Smooth muscle cell (in vitro differentiated cells): ENCODE measurements at regions not wholly inside any gene's neighbourhood (a gene's known extent, or its start where the extent isn't known, plus 50 kb on each side); places are given as distances from the start of the nearest gene placed in this dataset.

Experiments
- DNase-seq: peaks from one replicate; lab custom pipeline; 2025; ENCODE audit not compliant: unreplicated experiment; lab: John Stamatoyannopoulos, UW
- H2AFZ ChIP-seq: fragments of 200-600 bp; sonication (generic); 2 replicates; pipeline ENCODE4 v1.6.0; 2016; ENCODE audit warnings: antibody characterized with exemption, low read depth, mild to moderate bottlenecking
- H3F3A ChIP-seq: fragments of 200-600 bp; sonication (generic); 2 replicates; pipeline ENCODE4 v1.6.0; 2017; ENCODE audit warnings: antibody characterized with exemption, low read depth
- H3K27ac ChIP-seq: fragments of 200-600 bp; sonication (generic); 2 replicates; pipeline ENCODE4 v1.5.1; 2016; ENCODE audit warnings: low read depth, mild to moderate bottlenecking
- H3K27me3 ChIP-seq: fragments of 200-600 bp; sonication (generic); 2 replicates; pipeline ENCODE4 v1.6.1; 2016; ENCODE audit warnings: low read depth, mild to moderate bottlenecking
- H3K36me3 ChIP-seq: fragments of 200-600 bp; sonication (generic); 2 replicates; pipeline ENCODE4 v1.5.1; 2016; ENCODE audit warnings: low read depth
- H3K4me1 ChIP-seq: fragments of 200-600 bp; sonication (generic); 2 replicates; pipeline ENCODE4 v1.5.1; 2016; ENCODE audit warnings: low read depth
- H3K4me2 ChIP-seq: fragments of 200-600 bp; sonication (generic); 2 replicates; pipeline ENCODE4 v1.6.0; 2016; ENCODE audit warnings: mild to moderate bottlenecking
- H3K4me3 ChIP-seq: fragments of 200-600 bp; sonication (generic); 2 replicates; pipeline ENCODE4 v1.5.1; 2016; ENCODE audit warnings: mild to moderate bottlenecking
- H3K79me2 ChIP-seq: fragments of 200-600 bp; sonication (generic); 2 replicates; pipeline ENCODE4 v1.6.0; 2016; ENCODE audit warnings: low read depth, mild to moderate bottlenecking
- H3K9ac ChIP-seq: fragments of 200-600 bp; sonication (generic); 2 replicates; pipeline ENCODE4 v1.6.0; 2016; ENCODE audit warnings: low read depth
- H3K9me3 ChIP-seq: fragments of 200-600 bp; sonication (generic); replicated peaks from 2 replicates; pipeline ENCODE4 v1.5.1; 2016; ENCODE audit warnings: low read depth
- H4K20me1 ChIP-seq: fragments of 200-600 bp; sonication (generic); 2 replicates; pipeline ENCODE4 v1.6.0; 2016; ENCODE audit warnings: low read depth
- WGBS: methylation state at CpG from one replicate; pipeline ENCODE4 v1.1.7; 2016; ENCODE audit warnings: low lambda C conversion rate; 5-methylcytosine and 5-hydroxymethylcytosine counted together
- TF ChIP-seq, protein P1 (sequence below): fragments of 200-600 bp; sonication (generic); IDR thresholded peaks from 2 replicates; pipeline ENCODE4 v1.5.1; 2017; ENCODE audit warnings: borderline replicate concordance, mild to moderate bottlenecking, antibody characterized with exemption; ENCODE audit not compliant: insufficient read depth, poor library complexity, severe bottlenecking

DNA sequence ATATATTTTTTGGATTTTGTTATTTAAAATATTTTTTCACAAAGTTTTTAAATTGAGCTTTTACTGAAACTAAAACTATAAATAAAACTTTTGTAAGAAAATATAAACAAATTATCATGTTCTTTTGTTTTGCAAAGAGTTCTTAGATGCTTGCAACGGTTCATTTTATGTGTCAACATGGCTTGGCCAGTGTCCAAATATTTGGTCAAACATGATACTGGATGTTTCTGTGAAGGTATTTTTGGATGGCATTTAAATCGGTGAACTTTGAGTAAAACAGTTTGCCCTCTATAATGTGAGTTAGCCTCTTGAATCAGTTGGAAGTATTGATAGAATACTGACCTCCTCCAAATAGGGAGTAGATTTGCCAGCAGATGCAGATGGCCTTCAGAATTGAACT, 612.6 kb upstream of the NECTIN3 start:
- no peaks in the 10 kb centered on the region for H3K36me3 ChIP-seq
- H3K4me3 ChIP-seq = no peak overlapping the region
- no peak overlapping the region for H3K27ac ChIP-seq
- H3K79me2 ChIP-seq = no peaks in the 10 kb centered on the region
- H3K4me2 ChIP-seq = no peak overlapping the region
- no peaks in the 10 kb centered on the region for H3F3A ChIP-seq
- H3K9ac ChIP-seq = no peak overlapping the region
- no peaks in the 10 kb centered on the region for H3K27me3 ChIP-seq
- H4K20me1 ChIP-seq = no peaks in the 10 kb centered on the region
- H3K4me1 ChIP-seq = no peaks in the 10 kb centered on the region
- H2AFZ ChIP-seq = no peak overlapping the region
- 84% methylated on average over 2 of the region's 2 CpGs for WGBS
- no peak for DNase-seq
- TF ChIP-seq, protein P1, sequence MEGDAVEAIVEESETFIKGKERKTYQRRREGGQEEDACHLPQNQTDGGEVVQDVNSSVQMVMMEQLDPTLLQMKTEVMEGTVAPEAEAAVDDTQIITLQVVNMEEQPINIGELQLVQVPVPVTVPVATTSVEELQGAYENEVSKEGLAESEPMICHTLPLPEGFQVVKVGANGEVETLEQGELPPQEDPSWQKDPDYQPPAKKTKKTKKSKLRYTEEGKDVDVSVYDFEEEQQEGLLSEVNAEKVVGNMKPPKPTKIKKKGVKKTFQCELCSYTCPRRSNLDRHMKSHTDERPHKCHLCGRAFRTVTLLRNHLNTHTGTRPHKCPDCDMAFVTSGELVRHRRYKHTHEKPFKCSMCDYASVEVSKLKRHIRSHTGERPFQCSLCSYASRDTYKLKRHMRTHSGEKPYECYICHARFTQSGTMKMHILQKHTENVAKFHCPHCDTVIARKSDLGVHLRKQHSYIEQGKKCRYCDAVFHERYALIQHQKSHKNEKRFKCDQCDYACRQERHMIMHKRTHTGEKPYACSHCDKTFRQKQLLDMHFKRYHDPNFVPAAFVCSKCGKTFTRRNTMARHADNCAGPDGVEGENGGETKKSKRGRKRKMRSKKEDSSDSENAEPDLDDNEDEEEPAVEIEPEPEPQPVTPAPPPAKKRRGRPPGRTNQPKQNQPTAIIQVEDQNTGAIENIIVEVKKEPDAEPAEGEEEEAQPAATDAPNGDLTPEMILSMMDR = no peak
- H3K9me3 ChIP-seq = no peaks in the 10 kb centered on the region

DNA sequence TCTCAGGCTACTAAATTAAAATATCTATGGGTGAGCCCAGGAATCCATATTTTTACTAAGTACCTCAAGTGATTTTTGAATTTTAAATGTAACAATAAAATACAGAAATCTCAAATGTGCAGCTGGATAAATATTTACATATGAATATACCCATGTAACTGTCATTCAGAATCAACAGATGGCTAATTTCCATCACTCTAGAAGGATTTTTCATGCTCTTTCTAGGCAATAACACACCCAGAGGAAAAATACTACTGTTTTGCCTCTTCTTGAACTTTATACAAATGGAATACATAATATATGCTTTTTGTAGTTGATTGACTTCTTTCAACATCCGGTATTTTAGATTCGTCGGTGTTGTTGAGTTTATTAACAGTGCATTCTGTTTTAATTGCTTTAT, 601.3 kb upstream of the NECTIN3 start:
- TF ChIP-seq, protein P1 = no peak
- WGBS = 62% methylated on average over 3 of the region's 3 CpGs
- no peaks in the 10 kb centered on the region for H3K9me3 ChIP-seq
- no peak overlapping the region for H3K27ac ChIP-seq
- H3K4me3 ChIP-seq = no peak overlapping the region
- H3K79me2 ChIP-seq = no peaks in the 10 kb centered on the region
- H3K9ac ChIP-seq = no peak overlapping the region
- no peaks in the 10 kb centered on the region for H4K20me1 ChIP-seq
- DNase-seq = no peak
- H3K4me1 ChIP-seq = no peaks in the 10 kb centered on the region
- H3K36me3 ChIP-seq = no peaks in the 10 kb centered on the region
- no peaks in the 10 kb centered on the region for H3F3A ChIP-seq
- H3K27me3 ChIP-seq = no peaks in the 10 kb centered on the region
- H2AFZ ChIP-seq = no peak overlapping the region
- no peak overlapping the region for H3K4me2 ChIP-seq

DNA sequence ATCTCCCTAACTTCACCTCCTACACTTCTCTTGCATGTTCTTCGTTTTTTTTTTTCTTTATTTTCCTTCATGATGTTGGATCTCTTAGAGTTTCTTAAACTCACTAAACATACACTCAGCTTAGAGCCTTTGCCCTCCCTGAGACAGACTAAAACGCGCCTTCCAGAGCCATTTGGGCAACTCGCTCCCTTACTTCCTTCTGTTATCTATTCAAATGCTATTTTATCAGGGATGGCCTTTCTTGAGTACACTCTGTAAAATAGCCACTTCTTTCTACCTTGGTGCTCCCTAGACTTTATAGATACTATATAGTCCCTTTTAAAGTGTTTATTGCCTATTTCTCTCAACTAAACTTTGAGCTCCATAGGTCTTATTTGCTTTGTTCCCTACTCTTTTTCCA, 598.2 kb upstream of the NECTIN3 start:
- no peaks in the 10 kb centered on the region for H4K20me1 ChIP-seq
- DNase-seq = no peak
- H3K9ac ChIP-seq = no peak overlapping the region
- H3K9me3 ChIP-seq = no peaks in the 10 kb centered on the region
- H3F3A ChIP-seq = no peaks in the 10 kb centered on the region
- no peak overlapping the region for H3K4me2 ChIP-seq
- no peaks in the 10 kb centered on the region for H3K4me1 ChIP-seq
- TF ChIP-seq, protein P1 = no peak
- no peaks in the 10 kb centered on the region for H3K27me3 ChIP-seq
- WGBS = 72% methylated on average over 4 of the region's 4 CpGs
- no peaks in the 10 kb centered on the region for H3K79me2 ChIP-seq
- no peaks in the 10 kb centered on the region for H3K36me3 ChIP-seq
- no peak overlapping the region for H2AFZ ChIP-seq
- H3K27ac ChIP-seq = no peak overlapping the region
- H3K4me3 ChIP-seq = no peak overlapping the region

DNA sequence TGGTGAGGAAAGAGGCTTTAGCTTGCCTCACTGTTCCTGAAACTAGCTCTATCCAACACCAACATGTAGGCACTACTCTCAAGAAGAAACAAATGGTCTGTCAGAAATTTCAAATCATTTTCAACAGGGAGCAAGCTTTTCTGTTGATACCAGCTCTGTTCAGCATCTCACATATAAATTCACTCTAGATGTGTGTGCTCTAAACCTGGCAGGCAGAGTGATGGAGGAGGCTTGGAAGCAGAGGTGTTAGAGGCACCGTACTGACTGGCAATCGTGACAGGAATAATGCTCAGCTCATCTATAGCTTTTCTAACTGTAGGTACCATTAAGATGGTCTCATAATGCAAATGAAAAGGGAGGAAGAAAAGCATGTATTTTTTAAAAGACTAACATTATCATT, 597.2 kb upstream of the NECTIN3 start:
- Histone ChIP-seq H3K9me3 (no peaks in the 10 kb centered on the region), H3F3A (no peaks in the 10 kb centered on the region), H3K9ac (no peak overlapping the region), H3K4me2 (no peak overlapping the region), H3K4me3 (no peak overlapping the region), H2AFZ (no peak overlapping the region), H4K20me1 (no peaks in the 10 kb centered on the region), H3K27me3 (no peaks in the 10 kb centered on the region), H3K36me3 (no peaks in the 10 kb centered on the region), H3K79me2 (no peaks in the 10 kb centered on the region), H3K4me1 (no peaks in the 10 kb centered on the region), H3K27ac (no peak overlapping the region)
- TF ChIP-seq, protein P1 = no peak
- DNase-seq = no peak
- 97% methylated on average over 2 of the region's 2 CpGs for WGBS
